ENCODE measurements at regions not wholly inside any gene's neighbourhood (a gene's known extent, or its start where the extent isn't known, plus 50 kb on each side); places are given as distances from the start of the nearest gene placed in this dataset.

DNA sequence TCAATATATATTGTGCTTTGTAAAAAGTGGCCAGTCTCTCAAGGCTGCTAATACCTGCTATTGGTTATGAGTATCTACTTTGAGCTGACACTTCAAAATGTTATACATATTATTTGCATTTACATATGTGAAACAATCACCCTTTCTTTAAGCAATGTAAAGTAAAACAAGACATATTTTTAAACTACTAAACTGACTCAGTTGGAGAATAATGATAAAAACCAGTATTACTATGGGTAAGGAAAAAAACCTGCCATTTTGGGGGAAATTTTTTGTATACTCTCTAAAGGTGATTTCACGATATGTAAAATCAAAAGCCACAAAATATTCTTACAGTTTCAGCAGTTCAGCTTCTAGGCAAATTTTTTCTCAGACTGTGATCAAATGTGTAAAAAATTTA lies 232.3 kb downstream of the PRL start:
- no peak for TF ChIP-seq POLR2A (IDR thresholded peaks at IDR 0.05; ENCODE audit: low read length)
- TF ChIP-seq CTCF (IDR thresholded peaks at IDR 0.05), result no peak

Measured in A549 (cell line).